Loucy (cell line): ENCODE measurements at regions not wholly inside any gene's neighbourhood (a gene's known extent, or its start where the extent isn't known, plus 50 kb on each side); places are given as distances from the start of the nearest gene placed in this dataset.

Source experiments
- H2AFZ ChIP-seq: fragments of 200-600 bp; sonication (generic); 2 replicates; pipeline ENCODE4 v1.6.0; 2016; ENCODE audit warnings: antibody characterized with exemption, mild to moderate bottlenecking, low read length, moderate library complexity
- H3F3A ChIP-seq: fragments of 200-600 bp; 2 replicates; pipeline ENCODE4 v1.6.0; 2016; ENCODE audit warnings: antibody characterized with exemption, low read depth, mild to moderate bottlenecking
- H3K27me3 ChIP-seq: fragments of 200-600 bp; sonication (generic); 2 replicates; pipeline ENCODE4 v1.6.1; 2014; ENCODE audit warnings: low read length, mild to moderate bottlenecking; ENCODE audit not compliant: insufficient read depth, poor library complexity, severe bottlenecking
- H3K36me3 ChIP-seq: fragments of 200-600 bp; sonication (generic); 2 replicates; pipeline ENCODE4 v1.6.1; 2016; ENCODE audit warnings: low read length; ENCODE audit not compliant: insufficient read depth
- H3K4me1 ChIP-seq: fragments of 200-600 bp; sonication (generic); 2 replicates; pipeline ENCODE4 v1.5.1; 2014; ENCODE audit warnings: low read length, mild to moderate bottlenecking; ENCODE audit not compliant: insufficient read depth, poor library complexity, severe bottlenecking
- H3K4me2 ChIP-seq: fragments of 200-600 bp; sonication (generic); 2 replicates; pipeline ENCODE4 v1.6.0; 2014; ENCODE audit warnings: antibody characterized with exemption, low read length, low read depth, mild to moderate bottlenecking; ENCODE audit not compliant: poor library complexity, severe bottlenecking
- H3K4me3 ChIP-seq: fragments of 200-600 bp; sonication (generic); 2 replicates; pipeline ENCODE4 v1.5.1; 2014; ENCODE audit warnings: low read length, mild to moderate bottlenecking, mixed read lengths; ENCODE audit not compliant: poor library complexity, severe bottlenecking
- H3K79me2 ChIP-seq: fragments of 200-600 bp; sonication (generic); 2 replicates; pipeline ENCODE4 v1.6.1; 2014; ENCODE audit warnings: low read length; ENCODE audit not compliant: insufficient read depth
- H3K9ac ChIP-seq: fragments of 200-600 bp; sonication (generic); 2 replicates; pipeline ENCODE4 v1.6.0; 2014; ENCODE audit warnings: mild to moderate bottlenecking, low read depth, low read length, moderate library complexity; ENCODE audit not compliant: poor library complexity, severe bottlenecking
- H3K9me2 ChIP-seq: fragments of 200-600 bp; sonication (generic); replicated peaks from 2 replicates; pipeline ENCODE4 v1.6.1; 2016; ENCODE audit warnings: low read depth, low read length, mixed read lengths
- H3K9me3 ChIP-seq: fragments of 200-600 bp; sonication (generic); 2 replicates; pipeline ENCODE4 v1.6.1; 2014; ENCODE audit warnings: mild to moderate bottlenecking, antibody characterized with exemption, low read length, low read depth; ENCODE audit not compliant: insufficient read depth
- H4K20me1 ChIP-seq: fragments of 200-600 bp; sonication (generic); 2 replicates; pipeline ENCODE4 v1.6.0; 2014; ENCODE audit warnings: antibody characterized with exemption, low read length, mild to moderate bottlenecking; ENCODE audit not compliant: insufficient read depth, poor library complexity, severe bottlenecking
- CTCF ChIP-seq: fragments of 200-600 bp; sonication (generic); conservative IDR thresholded peaks from 2 replicates; pipeline ENCODE4 v1.5.1; 2014; ENCODE audit warnings: mild to moderate bottlenecking, antibody characterized with exemption, low read length
- EZH2phosphoT487 ChIP-seq: fragments of 200-600 bp; IDR thresholded peaks from 2 replicates; pipeline ENCODE4 v1.6.1; 2018; ENCODE audit warnings: antibody characterized with exemption, mild to moderate bottlenecking, moderate library complexity, borderline replicate concordance

- no peaks in the 10 kb centered on the region for H3K27me3 ChIP-seq
- H3K9me2 ChIP-seq: no peaks in the 10 kb centered on the region
- H3K4me1 ChIP-seq: no peaks in the 10 kb centered on the region
- no peaks in the 10 kb centered on the region for H3K9me3 ChIP-seq
- H3F3A ChIP-seq: no peaks in the 10 kb centered on the region
- H2AFZ ChIP-seq: no peak overlapping the region
- no peaks in the 10 kb centered on the region for H3K36me3 ChIP-seq
- TF ChIP-seq CTCF: no peak
- TF ChIP-seq EZH2phosphoT487: no peak
- no peak overlapping the region for H3K4me3 ChIP-seq
- H3K9ac ChIP-seq: no peak overlapping the region
- H4K20me1 ChIP-seq: no peaks in the 10 kb centered on the region
- H3K79me2 ChIP-seq: no peaks in the 10 kb centered on the region
- no peak overlapping the region for H3K4me2 ChIP-seq
Observed at GRCh38 chr6:71103130-71103529, 146.3 kb upstream of the B3GAT2 start.

- Histone ChIP-seq H3K9ac (no peak overlapping the region), H3K9me3 (no peaks in the 10 kb centered on the region), H3K9me2 (no peaks in the 10 kb centered on the region), H3F3A (no peaks in the 10 kb centered on the region), H3K4me1 (no peaks in the 10 kb centered on the region), H3K4me2 (no peak overlapping the region), H2AFZ (no peak overlapping the region), H3K36me3 (no peaks in the 10 kb centered on the region), H3K4me3 (no peak overlapping the region), H3K27me3 (no peaks in the 10 kb centered on the region), H4K20me1 (no peaks in the 10 kb centered on the region), H3K79me2 (no peaks in the 10 kb centered on the region)
- TF ChIP-seq CTCF (no peak), EZH2phosphoT487 (no peak)
Observed at GRCh38 chr6:71103641-71104040, 146.8 kb upstream of the B3GAT2 start.

GRCh38 chr6:71106276-71106675 lies 149.4 kb upstream of the B3GAT2 start:
- no peaks in the 10 kb centered on the region for H3K27me3 ChIP-seq
- no peaks in the 10 kb centered on the region for H3K36me3 ChIP-seq
- H3K4me2 ChIP-seq: no peak overlapping the region
- H4K20me1 ChIP-seq: no peaks in the 10 kb centered on the region
- H3K4me3 ChIP-seq: no peak overlapping the region
- no peaks in the 10 kb centered on the region for H3K9me2 ChIP-seq
- no peaks in the 10 kb centered on the region for H3K4me1 ChIP-seq
- H3K9me3 ChIP-seq: no peaks in the 10 kb centered on the region
- H3K79me2 ChIP-seq: no peaks in the 10 kb centered on the region
- H2AFZ ChIP-seq: no peak overlapping the region
- no peak overlapping the region for H3K9ac ChIP-seq
- no peaks in the 10 kb centered on the region for H3F3A ChIP-seq
- TF ChIP-seq EZH2phosphoT487 (no peak), CTCF (no peak)
